ENCODE measurements at regions not wholly inside any gene's neighbourhood (a gene's known extent, or its start where the extent isn't known, plus 50 kb on each side); places are given as distances from the start of the nearest gene placed in this dataset.

- no peak for DNase-seq
- no peaks in the 10 kb centered on the region for H3K9me3 ChIP-seq
- no peak for TF ChIP-seq CTCF (IDR thresholded peaks at IDR 0.05)
- no peak for TF ChIP-seq POLR2A (IDR thresholded peaks at IDR 0.05)
- WGBS, 2 donors, result 72 to 82% methylated on average over 4 of the region's 4 CpGs
- no peaks in the 10 kb centered on the region for H3K4me1 ChIP-seq
- H3K27me3 ChIP-seq, result no peaks in the 10 kb centered on the region
- no peak overlapping the region for H3K27ac ChIP-seq
- no peak overlapping the region for H3K4me3 ChIP-seq
- no peaks in the 10 kb centered on the region for H3K36me3 ChIP-seq (ENCODE audit: low read depth, missing control alignments)
- intact Hi-C loops (cut with DNase I; ENCODE audit: low total_unique reads), result no loop called here
Observed at GRCh38 chr6:1181939-1182605, 129.8 kb upstream of the FOXQ1 start.

- H3K27ac ChIP-seq, result no peak overlapping the region
- no peak for DNase-seq
- intact Hi-C loops (cut with DNase I; ENCODE audit: low total_unique reads), result no loop called here
Observed at GRCh38 chr6:1179571-1180459, 132.1 kb upstream of the FOXQ1 start.

GRCh38 chr6:1178590-1178989 is 133.3 kb upstream of the FOXQ1 start:
- intact Hi-C loops (cut with DNase I; ENCODE audit: low total_unique reads), result no loop called here
- 95 to 97% methylated on average over 3 of the region's 3 CpGs for WGBS, 2 donors
- Histone ChIP-seq H3K27me3 (no peaks in the 10 kb centered on the region), H3K4me1 (no peaks in the 10 kb centered on the region), H3K36me3 (ENCODE audit: low read depth, missing control alignments) (no peaks in the 10 kb centered on the region), H3K9me3 (no peaks in the 10 kb centered on the region), H3K4me3 (no peak overlapping the region), H3K27ac (no peak overlapping the region)
- DNase-seq, result no peak
- TF ChIP-seq CTCF (IDR thresholded peaks at IDR 0.05), result no peak
- TF ChIP-seq POLR2A (IDR thresholded peaks at IDR 0.05), result no peak

More at GRCh38 chr6:1179571-1180459, 132.1 kb upstream of the FOXQ1 start:
- TF ChIP-seq POLR2A (IDR thresholded peaks at IDR 0.05), result no peak
- no peak for TF ChIP-seq CTCF (IDR thresholded peaks at IDR 0.05)
- Histone ChIP-seq H3K4me1 (no peaks in the 10 kb centered on the region), H3K4me3 (no peak overlapping the region), H3K27me3 (no peaks in the 10 kb centered on the region), H3K36me3 (ENCODE audit: low read depth, missing control alignments) (no peaks in the 10 kb centered on the region), H3K9me3 (no peaks in the 10 kb centered on the region)
- 78 to 82% methylated on average over 16 of the region's 16 CpGs for WGBS, 2 donors

GRCh38 chr6:1176567-1176966 is 135.3 kb upstream of the FOXQ1 start:
- no peak overlapping the region for H3K4me3 ChIP-seq
- no peak for DNase-seq
- no peaks in the 10 kb centered on the region for H3K4me1 ChIP-seq
- H3K27ac ChIP-seq, result no peak overlapping the region
- TF ChIP-seq CTCF (IDR thresholded peaks at IDR 0.05) (no peak), POLR2A (IDR thresholded peaks at IDR 0.05) (no peak)
- no peaks in the 10 kb centered on the region for H3K36me3 ChIP-seq (ENCODE audit: low read depth, missing control alignments)
- intact Hi-C loops (cut with DNase I; ENCODE audit: low total_unique reads), result no loop called here
- H3K9me3 ChIP-seq, result no peaks in the 10 kb centered on the region
- H3K27me3 ChIP-seq, result no peaks in the 10 kb centered on the region
- WGBS, 2 donors, result 71 to 91% methylated on average over 6 of the region's 6 CpGs

All from testis (tissue), 2 donors.